Mammary epithelial cell (primary cell): ENCODE measurements at regions not wholly inside any gene's neighbourhood (a gene's known extent, or its start where the extent isn't known, plus 50 kb on each side); places are given as distances from the start of the nearest gene placed in this dataset.

Source experiments
- EZH2 ChIP-seq: IDR thresholded peaks from 2 replicates; pipeline ENCODE4 v1.6.1; 2012; ENCODE audit warnings: low read length, inconsistent platforms, borderline replicate concordance
- TF ChIP-seq, protein P1 (sequence below), 2 donors: IDR thresholded peaks in 1 of 2; conservative IDR thresholded peaks in 1 of 2; 2 replicates each; pipeline ENCODE4 v1.5.1; 2011 to 2012; ENCODE audit warnings: inconsistent platforms in 2 of 2, low read length in 2 of 2, mild to moderate bottlenecking in 2 of 2, control low read depth in 1 of 2, low read depth in 1 of 2; ENCODE audit not compliant: insufficient read depth in 1 of 2; ENCODE audit errors: extremely low read depth in 1 of 2

DNA sequence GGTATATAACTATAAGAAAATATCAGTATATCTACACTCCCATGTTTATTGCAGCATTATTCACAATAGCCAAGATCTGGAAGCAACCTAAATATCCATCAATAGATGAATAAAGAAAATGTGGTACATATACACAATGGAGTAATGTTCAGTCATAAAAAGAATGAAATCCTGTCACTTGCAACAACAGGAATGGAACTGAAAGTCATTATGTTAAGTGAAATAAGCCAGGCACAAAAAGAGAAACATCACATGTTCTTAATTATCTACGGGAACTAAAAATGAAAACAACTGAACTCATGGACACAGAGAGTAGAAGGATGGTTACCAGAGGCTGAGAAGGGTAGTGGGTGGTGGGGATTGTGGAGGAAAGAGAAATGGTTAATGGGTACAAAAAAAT, 665.2 kb downstream of the TBC1D4 start:
- TF ChIP-seq, protein P1, sequence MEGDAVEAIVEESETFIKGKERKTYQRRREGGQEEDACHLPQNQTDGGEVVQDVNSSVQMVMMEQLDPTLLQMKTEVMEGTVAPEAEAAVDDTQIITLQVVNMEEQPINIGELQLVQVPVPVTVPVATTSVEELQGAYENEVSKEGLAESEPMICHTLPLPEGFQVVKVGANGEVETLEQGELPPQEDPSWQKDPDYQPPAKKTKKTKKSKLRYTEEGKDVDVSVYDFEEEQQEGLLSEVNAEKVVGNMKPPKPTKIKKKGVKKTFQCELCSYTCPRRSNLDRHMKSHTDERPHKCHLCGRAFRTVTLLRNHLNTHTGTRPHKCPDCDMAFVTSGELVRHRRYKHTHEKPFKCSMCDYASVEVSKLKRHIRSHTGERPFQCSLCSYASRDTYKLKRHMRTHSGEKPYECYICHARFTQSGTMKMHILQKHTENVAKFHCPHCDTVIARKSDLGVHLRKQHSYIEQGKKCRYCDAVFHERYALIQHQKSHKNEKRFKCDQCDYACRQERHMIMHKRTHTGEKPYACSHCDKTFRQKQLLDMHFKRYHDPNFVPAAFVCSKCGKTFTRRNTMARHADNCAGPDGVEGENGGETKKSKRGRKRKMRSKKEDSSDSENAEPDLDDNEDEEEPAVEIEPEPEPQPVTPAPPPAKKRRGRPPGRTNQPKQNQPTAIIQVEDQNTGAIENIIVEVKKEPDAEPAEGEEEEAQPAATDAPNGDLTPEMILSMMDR (conservative IDR thresholded peaks at IDR 0.05 in 1 of 2, IDR thresholded peaks at IDR 0.05 in 1 of 2; ENCODE audit: extremely low read depth in 1 of 2, insufficient read depth in 1 of 2, low read depth in 1 of 2, low read length in 2 of 2) = no peak
- no peak for TF ChIP-seq EZH2
